GM10266 (cell line): ENCODE measurements at regions not wholly inside any gene's neighbourhood (a gene's known extent, or its start where the extent isn't known, plus 50 kb on each side); places are given as distances from the start of the nearest gene placed in this dataset.

ENCODE experiments used
- DNase-seq: peaks from one replicate; pipeline ENCODE4 v3.0.0; 2012; ENCODE audit errors: extremely low spot score
- TF ChIP-seq, protein P1 (sequence below): IDR thresholded peaks from 2 replicates; pipeline ENCODE4 v1.5.1; 2012; ENCODE audit warnings: mild to moderate bottlenecking, low read depth; ENCODE audit not compliant: control insufficient read depth, insufficient read depth; ENCODE audit errors: missing control alignments

DNA sequence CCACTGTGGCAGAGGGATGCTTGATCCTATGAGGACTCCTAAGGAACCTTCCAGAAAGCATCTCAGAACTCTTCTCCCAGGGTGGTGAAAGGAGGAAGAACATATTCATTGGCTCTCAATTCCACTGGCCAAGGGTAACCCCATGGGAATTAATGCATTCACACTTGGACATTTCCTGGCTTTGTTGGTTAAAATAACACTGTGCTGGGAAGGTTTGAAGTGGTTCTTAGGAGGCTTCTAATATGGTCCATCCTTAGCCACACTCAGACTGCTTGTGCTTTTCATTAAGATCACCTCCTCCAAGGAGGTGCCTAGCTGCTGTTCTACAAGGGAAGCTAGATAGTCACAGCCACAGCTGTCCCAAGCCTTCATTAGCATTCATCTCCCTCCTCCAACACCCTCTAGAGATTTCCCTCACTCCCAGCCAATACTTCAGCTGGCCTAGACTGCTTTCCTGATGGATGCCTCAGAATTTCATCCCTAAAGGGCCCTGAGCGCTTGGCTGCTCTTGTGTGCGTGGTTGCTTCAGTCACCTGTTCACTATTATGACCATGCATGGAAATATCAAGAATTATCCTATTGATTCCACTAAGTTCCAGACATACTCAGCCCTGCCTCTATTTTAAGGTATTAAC, 544.4 kb downstream of the PLPP3 start:
- TF ChIP-seq, protein P1, sequence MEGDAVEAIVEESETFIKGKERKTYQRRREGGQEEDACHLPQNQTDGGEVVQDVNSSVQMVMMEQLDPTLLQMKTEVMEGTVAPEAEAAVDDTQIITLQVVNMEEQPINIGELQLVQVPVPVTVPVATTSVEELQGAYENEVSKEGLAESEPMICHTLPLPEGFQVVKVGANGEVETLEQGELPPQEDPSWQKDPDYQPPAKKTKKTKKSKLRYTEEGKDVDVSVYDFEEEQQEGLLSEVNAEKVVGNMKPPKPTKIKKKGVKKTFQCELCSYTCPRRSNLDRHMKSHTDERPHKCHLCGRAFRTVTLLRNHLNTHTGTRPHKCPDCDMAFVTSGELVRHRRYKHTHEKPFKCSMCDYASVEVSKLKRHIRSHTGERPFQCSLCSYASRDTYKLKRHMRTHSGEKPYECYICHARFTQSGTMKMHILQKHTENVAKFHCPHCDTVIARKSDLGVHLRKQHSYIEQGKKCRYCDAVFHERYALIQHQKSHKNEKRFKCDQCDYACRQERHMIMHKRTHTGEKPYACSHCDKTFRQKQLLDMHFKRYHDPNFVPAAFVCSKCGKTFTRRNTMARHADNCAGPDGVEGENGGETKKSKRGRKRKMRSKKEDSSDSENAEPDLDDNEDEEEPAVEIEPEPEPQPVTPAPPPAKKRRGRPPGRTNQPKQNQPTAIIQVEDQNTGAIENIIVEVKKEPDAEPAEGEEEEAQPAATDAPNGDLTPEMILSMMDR: no peak
- no peak for DNase-seq

DNA sequence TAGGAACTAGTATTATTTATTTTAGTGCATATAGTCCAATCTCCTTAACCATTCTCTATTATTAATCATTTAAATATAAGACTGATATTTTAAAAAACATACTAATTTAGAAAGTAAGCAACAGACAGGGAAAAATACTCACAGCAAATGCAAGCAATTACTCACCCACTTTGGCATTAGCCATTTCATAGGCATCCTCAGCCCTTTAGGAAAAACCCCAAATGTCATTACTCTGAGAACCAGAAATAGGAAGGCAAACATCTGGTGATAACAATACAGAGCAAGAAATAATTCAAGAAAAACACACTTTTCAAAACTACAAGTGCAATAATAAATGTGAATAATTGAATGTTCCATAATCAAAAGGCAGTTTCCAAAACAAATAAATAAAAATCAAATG, 545.1 kb downstream of the PLPP3 start:
- DNase-seq: no peak

DNA sequence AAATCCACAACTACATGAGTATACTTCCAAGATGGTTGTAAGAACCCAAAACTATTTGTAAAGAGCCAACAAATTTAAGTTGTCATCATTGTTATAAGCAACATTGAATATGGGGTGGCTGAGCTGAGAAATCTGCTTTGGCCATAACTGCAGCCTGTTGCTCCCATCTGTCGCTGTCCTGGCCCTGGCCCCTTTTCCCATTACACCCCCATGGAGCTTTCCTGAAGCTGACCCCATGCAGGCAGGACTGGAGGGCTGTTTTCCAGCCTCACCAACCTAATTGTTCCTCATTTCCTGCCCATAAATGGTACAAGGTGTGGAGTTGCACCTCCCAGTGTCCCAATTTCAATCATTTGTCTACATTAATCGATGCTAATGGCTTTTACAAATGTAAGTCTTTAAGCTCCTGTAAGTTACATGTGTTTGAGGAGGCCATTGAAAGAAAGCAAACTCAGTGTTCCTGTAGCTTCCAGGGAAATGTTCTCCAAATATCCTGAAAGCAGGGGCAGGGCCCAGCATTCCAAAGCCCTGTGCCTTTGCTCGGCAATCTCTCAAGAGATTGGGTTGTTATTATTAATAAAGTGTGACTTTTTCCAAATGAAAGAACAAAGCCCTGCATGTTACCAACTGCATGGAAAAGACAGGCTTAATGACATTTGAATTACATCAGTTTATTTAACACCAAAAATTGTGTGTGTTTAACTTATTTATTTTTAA, 545.9 kb downstream of the PLPP3 start:
- TF ChIP-seq, protein P1: no peak
- no peak for DNase-seq

More for the DNA sequence above, 545.1 kb downstream of the PLPP3 start:
- TF ChIP-seq, protein P1: no peak

DNA sequence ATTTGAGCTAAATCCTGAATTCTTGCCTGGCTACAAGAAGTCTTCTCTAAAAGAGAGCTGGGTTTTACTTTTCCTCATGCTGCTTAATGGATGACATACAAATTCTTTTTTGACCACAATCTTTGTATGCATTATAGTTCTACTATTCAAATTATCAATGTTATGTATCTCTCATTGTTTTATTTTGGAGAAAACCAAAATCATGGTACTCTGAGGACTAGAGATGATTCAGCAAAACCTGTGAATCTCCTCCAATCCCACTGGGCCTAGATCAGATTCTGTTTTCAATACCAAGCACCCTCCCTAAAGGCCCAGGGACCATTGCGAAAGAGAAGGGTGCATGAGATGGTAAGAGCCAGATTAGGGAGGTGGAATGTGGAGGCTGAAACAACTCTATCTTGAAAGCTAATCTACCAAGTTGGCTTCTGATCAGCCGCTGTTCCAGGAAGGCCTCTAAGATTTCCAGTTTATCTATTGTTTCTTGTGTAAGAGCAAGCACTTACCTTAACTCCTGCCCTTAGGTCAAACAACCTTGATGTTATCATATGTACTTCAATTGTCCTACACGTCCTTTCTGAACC, 547.2 kb downstream of the PLPP3 start:
- TF ChIP-seq, protein P1: no peak
- no peak for DNase-seq

DNA sequence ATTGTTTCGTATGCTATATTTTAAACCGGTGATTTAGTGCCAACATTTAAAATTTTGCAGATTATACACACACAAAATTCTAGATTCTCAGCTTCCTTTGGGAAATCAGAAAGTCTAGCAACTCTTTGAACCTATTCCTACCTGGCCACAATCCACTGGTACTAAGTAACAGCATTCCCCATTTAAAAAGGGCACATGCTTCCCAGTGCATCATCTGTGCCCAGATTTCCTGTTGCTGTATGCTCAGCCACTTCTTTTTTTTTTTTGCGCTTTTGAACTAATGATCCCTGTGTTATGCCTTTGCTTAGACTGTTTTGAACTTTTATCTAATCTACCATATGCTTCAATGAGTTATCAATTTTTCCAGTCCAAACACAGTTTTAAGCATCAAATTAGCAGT, 548.4 kb downstream of the PLPP3 start:
- TF ChIP-seq, protein P1: no peak
- no peak for DNase-seq

DNA sequence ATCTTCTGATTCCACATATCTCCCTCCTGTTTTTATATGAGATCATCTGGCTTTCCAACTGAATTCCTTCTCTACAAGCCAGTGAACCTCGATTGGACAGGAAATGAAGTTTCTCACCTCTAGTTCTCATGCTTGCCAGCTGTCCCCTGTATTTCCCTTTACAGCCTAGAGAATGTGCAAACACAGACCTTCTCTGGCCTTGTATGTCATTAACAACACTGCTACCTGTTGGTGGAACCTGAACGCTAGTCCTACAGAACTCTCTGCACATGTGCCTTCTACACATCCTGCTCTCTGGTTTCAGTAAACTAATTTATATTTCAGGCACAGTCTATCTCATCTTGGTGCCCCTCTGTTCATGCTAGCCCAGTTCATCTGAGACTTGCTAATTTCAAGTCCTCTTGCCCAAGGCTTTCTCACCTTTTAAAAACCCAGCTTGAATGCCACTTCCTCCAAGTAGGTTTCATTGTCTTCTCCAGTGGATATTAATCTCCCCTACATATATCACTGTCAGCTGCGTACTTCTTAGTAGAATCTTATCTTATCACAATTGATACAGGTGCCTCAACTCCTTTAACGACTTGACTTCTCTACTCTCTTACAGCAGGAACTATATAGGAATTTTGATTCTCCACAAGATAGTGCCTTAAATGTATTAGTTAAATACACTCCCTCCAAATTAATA, 549.9 kb downstream of the PLPP3 start:
- no peak for DNase-seq
- TF ChIP-seq, protein P1: no peak

DNA sequence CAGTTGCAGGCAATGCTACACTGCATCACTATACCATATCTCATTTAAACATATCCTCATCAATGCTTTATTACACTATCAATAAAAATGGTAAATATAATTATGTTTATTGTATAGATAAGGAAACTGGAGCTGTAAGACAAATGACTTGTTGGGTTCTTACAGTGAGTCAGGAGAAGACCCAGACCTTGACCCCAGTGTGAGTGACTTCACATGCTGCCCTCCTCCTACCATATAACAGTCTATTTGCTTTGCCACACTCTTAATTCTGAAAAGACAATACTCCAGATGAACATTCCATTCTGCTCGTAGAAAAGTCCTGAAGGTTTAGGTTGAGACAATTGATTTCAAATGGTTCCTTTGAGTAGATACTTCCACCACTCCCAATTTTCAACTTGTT, 550.5 kb downstream of the PLPP3 start:
- TF ChIP-seq, protein P1: no peak
- DNase-seq: no peak
